ENCODE measurements at regions not wholly inside any gene's neighbourhood (a gene's known extent, or its start where the extent isn't known, plus 50 kb on each side); places are given as distances from the start of the nearest gene placed in this dataset.
A peak's percentile ranks its signal among the peaks of the same experiment; 100 is the strongest.

DNA sequence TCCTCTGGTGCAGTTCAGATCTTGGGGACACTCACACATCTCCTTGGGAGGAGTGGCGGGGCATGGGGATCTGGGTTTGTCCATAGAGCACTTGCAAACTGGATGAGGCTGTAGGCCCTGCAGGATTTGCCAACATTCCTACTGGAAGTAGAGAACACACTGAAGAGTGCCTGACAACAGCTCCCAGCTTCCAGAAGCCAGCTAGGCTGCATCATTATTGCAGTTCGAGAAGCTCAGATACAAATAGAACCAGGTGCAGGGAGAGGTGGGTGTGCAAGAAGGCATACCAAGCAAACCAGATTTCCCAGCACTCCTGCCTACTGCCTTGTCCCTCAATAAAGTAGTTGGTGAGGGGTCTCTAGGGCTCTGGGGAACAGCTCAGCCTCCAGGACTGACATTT lies 52.5 kb downstream of the RHOB start:
- DNase-seq (ENCODE audit: low spot score) = no peak

DNA sequence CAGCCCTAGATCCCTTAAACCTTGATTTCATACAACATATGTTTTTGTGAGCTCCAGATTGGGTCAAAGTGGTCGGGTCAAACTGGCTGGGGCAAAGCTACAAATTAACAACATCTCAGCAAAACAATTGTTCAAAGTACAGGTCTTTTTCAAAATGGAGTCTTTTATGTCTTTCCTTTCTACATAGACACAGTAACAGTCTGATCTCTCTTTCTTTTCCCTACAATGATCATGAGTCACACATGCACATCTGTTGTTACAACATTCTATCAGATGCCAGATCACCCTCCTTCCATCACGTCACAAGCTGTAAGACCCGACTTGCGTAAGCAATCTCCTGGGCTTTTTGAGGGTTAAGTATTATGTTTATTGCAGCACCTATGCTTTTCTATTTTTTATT lies 55.1 kb downstream of the RHOB start:
- DNase-seq (ENCODE audit: low spot score) = peak; percentile 9

DNA sequence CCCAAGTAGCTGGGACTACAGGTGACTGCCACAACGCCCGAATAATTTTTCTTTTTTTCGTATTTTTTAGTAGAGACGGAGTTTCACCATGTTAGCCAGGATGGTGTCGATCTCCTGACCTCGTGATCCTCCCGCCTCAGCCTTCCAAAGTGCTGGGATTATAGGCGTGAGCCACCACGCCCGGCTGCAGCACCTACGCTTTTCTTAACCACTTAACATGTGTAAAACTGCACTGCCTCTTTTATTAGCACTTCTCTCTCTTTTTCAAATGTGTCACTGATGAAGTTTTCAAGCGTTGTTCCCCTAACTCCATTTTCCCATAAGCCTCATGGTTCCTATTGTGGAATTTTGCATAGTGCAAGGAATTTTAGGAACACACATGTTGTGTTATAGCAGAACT lies 55.6 kb downstream of the RHOB start:
- peak; percentile 22 for DNase-seq (ENCODE audit: low spot score)

DNA sequence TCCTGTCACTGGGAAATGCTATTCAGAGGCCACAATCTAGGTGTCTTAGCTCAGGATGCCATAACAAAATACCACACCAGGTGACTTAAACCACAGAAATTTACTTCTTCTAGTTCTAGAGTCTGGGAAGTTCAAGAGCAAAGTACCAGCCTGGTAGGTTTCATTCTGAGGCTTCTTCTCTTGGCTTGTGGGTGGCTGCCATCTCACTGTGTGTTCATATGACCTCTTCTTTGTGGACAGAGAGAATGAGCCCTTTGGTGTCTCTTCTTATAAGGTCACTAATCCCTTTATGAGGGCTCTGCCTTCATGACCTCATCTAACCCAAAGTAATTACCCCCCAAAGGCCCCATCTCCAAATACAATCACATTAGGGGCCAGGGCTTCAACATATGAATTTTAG lies 57.3 kb downstream of the RHOB start:
- DNase-seq (ENCODE audit: low spot score) = no peak

DNA sequence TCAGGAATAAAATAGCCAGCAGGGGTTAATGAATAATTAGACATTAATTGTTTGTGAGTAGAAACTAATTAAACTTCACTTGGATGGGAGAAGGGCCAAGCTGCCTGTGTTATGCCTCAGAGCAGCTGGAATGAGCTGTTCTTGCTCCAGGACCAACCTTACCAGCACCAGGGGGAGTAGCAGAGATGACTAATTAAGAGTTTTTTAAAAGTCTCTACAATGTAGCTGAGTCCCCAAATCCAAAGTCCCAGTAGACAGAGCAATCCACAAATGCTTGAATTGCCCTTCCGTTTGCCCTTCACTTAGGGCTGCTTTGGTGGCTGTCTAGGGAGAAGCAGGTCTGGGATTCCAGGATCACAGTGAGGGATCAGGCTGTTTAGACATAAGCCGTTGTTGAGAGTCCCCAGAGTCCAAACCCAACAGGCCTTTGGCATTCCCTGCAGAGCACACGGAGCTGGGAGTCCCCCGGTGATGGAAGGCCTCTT lies 59.4 kb downstream of the RHOB start:
- DNase-seq (ENCODE audit: low spot score) = no peak

DNA sequence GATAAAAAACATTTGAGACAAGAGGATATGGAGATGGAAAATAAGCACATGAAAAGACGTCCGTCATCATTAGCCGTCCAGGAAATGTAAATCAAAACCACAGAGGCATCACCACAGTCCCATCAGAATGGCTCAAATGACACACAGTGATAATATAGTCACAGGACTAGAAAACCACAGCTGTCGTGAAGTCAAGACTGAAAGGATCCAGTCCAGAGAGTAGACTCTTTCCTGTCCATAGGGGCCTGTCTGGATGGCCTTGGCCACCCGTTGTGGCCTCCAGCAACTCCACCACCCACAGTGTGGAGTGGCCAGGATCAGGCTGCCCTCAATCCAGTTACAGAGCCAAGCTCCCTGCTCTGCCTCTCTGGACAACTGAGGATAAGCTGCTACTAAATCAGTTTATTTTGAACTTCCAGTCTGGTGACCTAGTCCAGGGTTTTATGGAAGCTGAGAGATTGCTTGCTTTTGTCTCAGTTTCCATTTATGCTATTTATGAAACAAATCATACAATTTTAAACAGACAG lies 60.4 kb downstream of the RHOB start:
- peak; percentile 20 for DNase-seq (ENCODE audit: low spot score)

DNA sequence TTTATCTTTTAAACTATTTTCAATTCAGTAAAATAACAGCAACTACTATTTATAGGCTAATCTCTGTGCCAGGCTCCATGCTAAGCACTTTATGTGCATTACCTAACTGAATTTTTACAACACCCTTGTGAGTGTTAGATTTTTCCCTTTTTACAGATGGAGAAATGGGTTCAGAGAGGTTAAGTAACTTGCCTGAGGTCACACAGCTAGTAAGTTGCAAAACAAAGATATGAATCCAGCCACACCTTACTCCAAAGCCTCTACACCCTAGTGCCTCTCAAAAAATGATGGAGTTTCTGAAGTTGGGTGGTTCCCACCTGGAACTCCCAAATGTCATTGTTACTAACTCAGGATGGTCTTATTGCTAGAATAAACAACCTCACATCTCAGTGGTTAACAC lies 60.8 kb downstream of the RHOB start:
- no peak for DNase-seq (ENCODE audit: low spot score)

DNA sequence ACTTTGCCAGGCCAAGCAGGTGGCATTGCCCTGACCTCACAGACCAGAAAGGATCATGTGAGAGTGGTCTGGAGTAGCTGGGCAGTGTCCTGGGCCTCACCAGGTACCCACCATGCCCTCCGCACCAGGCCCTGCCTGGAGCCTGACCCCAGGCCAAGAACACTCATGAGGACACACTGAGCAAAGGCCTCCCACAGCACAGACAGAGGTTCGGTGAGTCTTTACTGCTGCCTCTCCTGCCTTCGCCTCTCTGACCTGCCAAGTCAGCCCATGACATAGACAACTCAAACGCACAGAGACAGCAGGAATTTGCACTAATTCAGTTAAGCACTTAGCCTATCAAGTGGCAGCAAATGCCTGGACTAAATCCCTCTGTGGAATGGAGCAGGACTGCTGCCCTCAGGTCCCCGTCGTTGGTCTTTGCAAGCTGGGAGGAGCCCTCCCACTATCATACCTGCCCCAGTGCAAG lies 62.5 kb downstream of the RHOB start:
- DNase-seq (ENCODE audit: low spot score) = no peak

DNA sequence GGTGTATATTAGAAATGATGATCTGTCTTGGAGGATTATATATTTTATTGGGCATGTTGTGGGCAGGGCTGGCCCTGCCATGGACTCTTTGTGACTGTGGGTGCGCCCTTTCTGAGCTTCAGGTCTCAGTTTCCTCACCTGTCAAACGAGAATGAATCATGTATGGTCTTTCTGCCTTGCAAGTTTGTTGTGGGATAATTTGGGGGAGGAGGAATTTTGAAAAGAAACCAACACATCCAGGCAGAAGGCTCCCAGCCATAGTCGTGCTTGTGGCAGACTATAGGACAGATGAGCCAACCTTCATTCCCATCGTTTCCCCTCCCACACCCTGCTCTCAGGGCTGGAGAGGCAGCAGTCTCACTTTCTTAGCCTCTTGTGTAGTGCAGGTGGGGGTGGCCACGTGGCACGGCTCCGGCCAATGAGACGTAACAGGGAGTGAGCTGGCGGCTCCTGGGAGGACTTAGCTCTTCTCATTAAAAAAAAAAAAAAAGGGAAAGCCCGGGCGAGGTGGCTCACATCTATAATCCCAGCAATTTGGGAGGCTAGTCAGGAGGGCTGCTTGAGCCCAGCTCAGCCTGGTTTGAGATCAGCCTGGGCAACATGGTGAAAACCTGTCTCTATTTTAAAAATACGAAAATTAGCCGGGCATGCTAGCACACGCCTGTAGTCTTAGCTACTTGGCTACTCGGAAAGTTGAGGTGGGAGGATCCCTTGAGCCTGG lies 63.1 kb downstream of the RHOB start:
- no peak for DNase-seq (ENCODE audit: low spot score)

DNA sequence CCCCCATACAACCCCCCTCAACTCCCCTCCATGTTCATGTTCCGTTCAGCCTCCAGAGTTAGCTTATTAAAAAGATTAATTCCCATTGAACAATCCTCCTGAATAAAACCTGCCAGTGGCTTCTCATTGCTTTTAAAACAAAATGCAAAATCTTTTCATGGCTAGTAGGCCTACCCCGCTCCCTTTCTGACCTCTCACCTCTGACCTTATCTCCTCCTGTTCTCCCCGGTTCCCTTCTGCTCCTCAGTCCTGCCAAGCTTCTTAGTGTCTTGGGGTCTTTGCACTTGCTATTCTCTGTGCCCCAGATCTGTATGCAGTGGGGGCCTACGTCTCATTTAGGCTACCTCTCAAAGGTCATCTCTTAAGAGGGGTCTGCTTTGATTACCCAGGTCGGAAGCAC lies 64.3 kb downstream of the RHOB start:
- DNase-seq (ENCODE audit: low spot score) = no peak

DNA sequence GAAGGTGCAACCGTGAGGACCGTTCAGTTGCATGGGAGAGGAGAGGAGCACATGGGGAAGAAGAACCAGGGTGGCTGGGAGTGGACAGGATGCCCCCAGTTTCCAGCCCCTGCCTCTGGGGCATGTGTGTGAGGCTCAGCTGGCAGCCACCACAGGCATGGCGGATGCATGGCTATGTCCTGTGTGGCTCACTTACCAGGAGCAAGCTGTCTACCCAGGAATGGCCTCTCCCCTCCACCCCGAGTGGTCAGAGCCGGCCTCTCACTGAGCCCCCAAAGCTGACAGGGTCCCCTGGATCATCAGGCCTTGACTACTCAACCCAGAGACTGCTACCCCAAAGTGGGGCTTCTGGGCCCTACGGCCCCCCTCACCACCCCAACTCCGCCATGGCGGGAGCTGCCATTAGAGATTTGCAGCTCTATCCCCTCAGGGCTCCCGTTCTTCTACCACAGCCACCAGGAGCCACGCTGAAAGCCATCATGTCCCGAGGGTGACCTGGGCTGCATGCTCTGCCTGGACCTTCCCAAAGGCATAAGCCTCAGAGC lies 65.3 kb downstream of the RHOB start:
- DNase-seq (ENCODE audit: low spot score) = peak; percentile 71

DNA sequence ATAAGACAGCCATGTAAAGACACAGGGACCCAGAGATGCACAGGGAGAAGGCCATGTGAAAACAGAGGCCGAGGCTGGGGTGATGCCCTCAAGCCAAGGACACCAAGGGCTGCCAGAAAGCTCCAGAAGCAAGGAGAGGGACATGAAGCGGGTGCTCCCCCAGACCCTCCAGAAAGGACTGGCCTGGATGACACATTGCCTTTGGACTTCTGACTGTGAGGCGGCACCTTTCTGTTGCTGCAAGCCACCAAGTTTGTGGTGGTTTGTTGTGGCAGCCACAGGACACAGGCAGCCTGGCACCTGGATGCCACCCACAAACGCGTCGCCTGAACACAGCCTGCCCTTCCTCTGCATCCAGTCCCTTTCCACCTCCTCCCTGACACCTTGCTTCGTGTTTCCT lies 67.1 kb downstream of the RHOB start:
- DNase-seq (ENCODE audit: low spot score) = peak; percentile 68

DNA sequence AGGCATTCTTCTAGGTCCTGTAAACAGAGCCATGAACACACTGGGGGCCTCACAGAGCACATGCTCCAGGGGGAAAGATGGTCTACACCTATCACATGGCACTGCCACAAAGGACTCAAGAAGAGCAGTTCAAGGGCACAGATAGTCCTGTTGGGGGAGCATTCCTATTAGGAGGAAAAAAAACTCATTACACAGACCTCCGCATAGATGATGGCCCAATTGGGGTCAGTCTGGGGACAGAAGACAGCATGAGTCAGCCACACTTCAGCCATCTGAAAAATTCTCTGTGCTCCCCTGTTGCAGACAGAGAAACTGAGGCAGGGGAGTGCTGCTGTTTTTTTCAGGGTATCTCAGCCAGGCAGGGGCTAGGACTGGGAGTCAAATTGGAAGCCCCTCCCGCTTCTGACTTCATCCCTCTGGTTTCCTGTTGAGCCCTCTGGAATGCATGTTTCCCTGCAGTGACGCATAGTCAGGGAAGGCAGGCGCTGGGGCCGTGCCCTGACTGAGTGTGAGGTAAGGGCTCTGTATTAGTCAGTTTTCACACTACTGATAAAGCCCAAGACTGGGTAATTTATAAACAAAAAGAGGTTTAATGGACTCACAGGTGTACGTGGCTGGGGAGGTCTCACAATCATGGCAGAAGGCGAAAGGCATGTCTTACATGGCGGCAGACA lies 67.9 kb downstream of the RHOB start:
- DNase-seq (ENCODE audit: low spot score) = no peak

DNA sequence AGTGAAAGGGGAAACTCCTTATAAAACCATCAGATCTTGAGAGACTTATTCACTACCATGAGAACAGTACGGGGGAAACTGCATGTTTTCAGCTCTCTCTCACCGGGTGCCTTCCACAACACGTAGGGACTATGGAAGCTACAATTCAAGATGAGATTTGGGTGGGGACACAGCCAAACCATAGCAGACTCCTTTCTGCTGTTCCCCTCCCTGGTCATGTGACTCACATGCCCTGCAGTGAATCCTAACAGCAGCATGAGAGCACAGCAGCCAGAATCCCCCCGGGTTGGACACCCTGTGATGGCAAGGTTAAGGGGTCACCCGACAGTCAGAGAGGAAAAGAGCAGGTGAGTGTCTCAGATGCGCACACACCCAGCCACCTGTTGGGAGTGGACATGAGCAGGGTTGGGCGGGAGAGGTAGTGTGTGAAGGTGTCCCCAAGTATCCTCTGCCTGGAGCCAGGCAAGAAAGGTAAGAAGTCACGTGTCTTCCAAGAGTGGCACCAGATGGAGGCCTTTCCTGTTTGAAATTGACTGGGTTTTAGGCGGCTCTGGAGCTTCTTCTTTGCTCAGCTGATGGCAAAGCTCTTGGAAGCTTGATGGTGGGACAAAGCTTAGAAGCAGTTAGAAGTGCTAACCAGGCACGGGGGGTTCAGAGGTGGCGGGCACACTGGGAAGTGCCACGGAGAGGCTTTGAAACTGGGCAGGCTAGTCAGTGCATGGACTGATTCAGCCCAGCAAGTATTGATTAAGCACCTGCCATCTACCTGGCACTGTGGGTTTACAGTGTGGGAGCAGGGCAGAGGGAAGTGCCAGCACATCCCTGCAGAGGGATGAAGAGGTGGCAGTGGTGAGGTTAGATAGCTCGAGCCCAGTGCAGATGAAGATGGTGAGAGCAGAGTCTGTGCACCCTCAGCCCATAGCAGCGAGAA lies 68.7 kb downstream of the RHOB start:
- no peak for DNase-seq (ENCODE audit: low spot score)

DNA sequence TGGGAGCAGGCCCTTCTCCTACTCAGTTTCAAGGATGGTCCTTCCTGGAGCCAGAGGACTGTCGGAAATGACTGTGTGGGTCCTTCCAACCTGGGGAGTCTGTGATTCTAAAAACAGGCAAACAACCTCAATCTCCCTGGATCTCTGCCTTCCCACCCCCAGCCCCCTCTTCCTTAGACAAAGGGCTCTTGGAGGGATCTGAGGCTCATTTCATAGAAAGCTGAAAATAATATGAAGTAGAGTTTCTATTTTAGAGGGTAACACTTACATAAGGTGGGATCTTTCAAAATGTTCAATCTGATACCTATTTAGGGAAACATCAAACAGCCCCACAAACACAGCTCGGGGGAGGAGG lies 69.4 kb downstream of the RHOB start:
- DNase-seq (ENCODE audit: low spot score) = no peak

DNA sequence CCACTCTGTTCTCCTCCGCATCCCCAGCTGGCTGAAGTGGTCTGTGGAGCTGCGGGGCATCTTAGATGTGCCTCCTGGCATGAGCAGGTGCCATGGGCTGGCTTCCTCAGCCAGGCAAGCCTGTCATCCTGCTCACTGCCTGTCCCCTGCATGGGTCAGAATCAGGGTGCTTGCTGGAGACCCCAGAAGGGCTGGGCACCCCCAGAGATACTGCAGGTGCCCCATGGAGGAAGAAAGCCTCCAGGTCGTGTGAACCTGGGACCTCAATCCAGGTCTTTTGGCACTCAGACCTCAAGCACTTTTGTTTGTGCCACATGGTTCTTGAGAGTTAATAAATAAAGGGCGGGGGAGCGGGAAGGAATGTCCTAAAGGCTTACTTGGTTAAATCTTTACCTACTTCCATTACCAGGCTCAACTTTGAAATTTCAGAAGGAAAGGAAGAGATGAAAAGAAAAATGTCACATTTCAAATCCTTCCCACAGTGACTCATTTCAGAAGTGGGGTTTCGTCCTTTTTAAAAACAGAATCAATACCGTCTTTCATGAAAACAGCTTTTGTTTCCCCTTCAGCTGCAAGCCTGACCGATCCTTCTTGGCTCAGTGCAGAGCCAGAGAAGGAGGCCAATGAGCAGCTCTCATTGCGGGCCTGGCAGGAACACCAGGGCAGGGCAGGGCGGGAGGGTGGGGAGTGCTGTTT lies 69.9 kb downstream of the RHOB start:
- no peak for DNase-seq (ENCODE audit: low spot score)

DNA sequence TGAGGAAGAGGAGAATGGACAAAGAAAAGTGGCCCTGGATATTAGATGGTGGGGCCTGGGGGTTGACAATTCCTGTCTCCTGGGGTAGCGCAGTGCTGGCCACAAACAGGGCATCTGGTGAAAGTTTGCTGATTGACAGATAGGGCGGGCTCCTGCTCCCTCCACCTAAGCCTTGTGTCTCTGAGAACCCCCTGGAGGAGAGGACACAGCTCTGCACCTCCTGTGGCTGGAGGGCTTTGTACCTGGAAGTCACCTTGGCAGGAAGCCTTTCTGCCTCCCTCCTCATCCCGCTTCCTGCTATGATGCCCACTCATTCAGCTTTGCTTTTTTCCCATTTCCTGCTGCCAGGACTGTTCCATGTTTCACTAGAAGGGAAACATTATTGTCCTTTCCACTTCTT lies 72.4 kb downstream of the RHOB start:
- no peak for DNase-seq (ENCODE audit: low spot score)

DNA sequence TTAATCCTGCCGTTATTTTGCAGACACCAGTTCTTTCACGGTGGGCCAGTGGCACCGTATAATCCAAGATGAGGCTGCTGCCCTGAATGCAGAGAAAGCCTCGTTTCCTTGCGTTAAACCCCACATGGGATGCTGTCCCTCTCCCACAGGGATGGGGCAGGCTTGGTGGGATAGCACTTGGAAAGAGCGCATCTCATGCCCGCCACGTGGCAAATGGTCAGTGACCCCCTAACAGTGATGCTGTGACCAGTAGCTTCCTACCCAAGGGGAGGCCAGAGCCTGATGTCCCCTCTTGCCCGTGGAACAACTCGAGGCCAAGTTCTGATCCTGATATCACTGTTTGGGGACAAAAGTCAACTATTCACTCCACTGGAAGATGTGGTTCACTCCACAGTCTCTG lies 73.3 kb downstream of the RHOB start:
- no peak for DNase-seq (ENCODE audit: low spot score)

DNA sequence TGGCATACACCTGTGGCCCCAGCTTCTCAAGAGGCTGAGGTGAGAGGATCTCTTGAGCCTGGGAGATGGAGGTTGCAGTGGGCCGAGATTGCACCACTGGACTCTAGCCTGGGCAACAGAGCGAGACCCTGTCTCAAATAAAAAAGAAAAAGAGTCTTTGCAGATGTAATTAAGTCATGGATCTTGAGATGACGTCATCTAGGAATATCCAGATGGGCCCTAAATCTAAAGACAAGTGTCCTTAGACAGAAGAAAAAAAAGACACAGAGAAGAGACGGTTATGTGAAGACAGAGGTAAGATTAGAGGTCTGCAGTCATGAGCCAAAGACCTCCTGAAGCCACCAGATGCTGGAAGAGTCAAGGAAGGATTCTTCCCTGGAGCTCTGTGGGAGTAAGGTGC lies 74.3 kb downstream of the RHOB start:
- DNase-seq (ENCODE audit: low spot score) = no peak

DNA sequence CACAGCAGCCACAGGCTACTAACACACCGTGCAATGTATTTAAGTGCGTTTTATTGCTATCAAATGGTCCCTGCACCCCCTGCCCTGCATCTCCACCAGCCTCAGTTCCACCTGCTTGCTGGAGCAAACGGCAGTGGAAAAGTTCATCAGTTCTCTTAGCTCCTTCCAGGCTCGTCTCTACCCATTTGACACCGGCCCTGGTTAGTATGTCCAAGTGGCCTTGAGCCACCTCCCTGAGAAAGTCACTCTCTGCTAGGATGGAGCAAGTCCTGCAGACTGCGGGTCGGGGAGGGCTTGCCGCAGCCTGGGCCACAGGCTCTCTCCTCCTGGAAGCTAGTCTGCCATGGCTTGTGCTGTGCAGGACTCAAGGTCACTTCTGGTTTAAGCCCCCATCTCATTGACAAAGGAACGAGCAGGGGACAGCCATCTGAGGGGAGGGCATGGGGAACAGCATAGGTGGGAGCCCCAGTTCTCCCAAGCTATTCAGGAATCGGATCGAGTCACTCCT lies 74.9 kb downstream of the RHOB start:
- DNase-seq (ENCODE audit: low spot score) = no peak
